SW 1271 (cell line): ENCODE measurements at regions not wholly inside any gene's neighbourhood (a gene's known extent, or its start where the extent isn't known, plus 50 kb on each side); places are given as distances from the start of the nearest gene placed in this dataset.

Source experiments
- DNase-seq, 2 experiments: peaks; one replicate each; lab custom pipeline; 2025; lab: John Stamatoyannopoulos, UW

DNA sequence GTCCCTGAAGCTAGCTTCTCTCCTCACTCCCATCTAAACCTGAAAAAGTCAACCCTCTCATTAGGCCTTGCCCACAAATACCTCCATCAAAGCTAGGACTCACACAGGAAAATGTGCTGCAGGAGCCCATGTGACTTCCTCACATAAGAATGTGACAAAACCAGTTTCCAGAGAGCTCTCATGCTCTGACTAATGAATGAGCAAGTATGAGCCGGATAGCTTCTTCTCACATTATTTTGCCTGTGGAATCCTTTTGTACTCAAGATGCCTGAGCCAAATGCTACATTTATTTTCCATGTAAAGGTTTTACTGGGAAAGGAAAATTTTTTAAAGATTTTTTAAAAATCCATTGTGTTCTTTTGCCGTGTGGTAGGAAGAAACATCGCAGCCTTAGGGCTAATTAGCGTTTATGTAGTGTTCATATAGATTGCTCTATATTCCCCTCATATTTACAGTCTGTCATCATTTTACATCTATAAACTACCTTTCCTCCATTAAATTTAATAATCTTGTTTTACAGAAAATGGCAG lies 68.6 kb upstream of the CCN6 start:
- peak; percentile 49 to 55 for DNase-seq

DNA sequence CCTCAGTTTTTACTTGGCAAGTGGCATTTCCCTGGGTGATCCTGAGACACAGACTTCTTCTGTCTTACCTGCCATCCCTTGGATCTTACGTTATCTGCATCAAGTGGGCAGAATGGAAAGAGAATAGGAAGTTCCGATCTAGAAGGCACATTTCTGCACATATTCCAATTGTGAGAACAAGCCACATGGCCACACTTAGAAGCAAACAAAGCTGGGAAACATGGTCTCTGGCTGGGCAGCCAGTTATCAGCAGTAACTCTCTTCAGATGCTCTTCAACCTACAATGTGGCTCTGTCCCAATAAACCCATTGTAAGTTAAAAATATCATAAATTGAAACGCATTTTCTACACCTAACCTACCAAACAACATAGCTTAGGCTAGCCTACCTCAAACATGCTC lies 67.3 kb upstream of the CCN6 start:
- no peak for DNase-seq

DNA sequence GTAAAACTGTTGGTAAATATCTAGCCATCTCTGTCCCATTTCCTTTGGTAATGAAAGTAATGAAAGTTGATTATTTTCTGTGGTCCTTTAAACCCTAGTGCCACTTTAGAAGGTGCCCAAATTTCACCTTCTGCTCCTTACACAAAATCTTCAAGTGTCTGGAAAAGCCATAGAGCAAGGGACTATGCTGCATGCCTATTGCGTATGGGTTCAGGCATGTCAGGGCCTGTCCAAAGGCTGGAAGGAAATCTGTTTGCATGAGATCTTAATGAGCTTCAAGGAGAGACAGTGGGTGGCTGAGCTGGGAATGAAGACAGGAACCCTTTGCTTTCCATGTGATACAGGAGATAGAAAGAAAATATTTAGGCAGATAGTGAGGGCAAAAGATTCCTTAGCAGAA lies 66.6 kb upstream of the CCN6 start:
- DNase-seq, result no peak

DNA sequence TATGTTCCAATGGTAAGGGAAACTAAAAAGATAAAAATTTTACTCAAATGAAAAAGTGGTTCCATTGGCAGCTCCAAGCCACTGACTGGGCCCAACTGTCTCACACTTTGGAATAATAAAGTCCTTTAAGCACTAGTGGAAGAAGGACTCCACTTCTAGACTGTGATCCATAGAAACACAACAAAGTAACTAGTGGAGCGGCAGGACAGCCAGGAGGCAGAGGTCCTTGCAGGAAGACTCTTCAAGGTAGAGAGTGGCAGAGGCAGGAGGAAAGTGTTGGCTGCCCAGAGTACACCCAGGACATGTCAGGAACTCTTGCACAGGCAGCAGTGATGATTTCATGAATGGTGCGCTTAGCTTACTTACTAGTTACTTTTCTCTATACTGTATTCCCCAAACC lies 65.0 kb upstream of the CCN6 start:
- DNase-seq, result no peak

DNA sequence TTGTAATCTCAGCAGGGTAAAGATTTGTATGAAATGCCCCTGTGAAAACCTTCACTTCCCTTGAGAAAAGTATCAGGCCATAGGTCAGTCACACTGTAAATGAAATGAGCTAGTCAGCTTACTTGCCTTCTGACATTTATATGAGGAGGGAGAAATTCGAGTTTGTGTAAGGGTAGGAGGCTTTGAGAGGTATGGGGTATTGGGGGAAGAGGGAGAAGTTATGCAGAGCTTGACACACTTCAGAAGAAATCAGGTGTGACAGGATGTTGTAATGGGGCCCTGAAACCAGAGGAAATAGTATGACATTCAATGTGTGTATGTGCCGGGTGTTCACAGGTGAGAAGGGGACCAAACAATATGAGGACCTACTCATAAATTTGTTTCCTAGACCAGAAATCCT lies 64.2 kb upstream of the CCN6 start:
- DNase-seq, result no peak

DNA sequence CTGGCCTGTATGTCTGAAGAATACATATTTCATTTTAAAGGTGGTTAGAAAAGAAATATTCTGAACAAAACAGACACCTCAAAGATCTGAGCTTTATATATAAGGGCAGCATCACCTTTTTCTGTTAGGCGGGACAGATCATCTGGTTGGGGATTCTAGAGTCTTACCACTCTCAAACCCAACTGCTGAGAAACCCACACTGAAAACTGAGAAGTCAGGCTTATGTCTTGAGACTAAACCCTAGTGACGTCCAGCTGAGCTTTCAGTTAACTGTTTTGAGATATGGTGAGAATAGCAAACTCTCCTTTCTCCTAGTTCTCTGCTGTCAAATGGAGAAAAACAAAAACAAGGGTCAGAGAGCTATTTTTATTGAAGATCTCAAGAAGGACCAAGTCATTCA lies 63.7 kb upstream of the CCN6 start:
- no peak for DNase-seq

- peak in 1 of 2 experiments; percentile 5 for DNase-seq
Measured at GRCh38 chr6:111992851-111993250, 61.1 kb upstream of the CCN6 start.

DNA sequence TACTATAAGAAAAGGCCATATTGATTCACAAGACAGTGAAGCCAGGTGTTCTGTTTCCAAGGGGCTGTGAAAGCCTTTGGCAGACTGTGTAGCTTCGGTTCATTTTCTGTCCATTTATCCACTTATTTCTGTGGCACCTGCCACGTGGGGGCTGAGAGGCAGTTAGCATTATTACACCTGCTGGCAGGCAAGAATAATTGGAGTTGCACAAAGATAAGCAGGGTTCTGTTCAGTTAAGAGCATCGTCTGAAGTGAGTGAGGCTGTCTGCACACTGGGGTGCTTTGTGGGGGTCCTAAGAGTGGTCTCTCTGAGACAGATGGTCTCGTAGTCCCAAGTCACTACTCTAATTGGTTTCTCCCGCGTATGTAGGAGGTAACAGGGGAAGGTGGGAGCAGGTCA lies 60.6 kb upstream of the CCN6 start:
- no peak for DNase-seq

GRCh38 chr6:111994791-111995190 lies 59.1 kb upstream of the CCN6 start:
- no peak for DNase-seq

- no peak for DNase-seq
Measured at GRCh38 chr6:111995404-111995803, 58.5 kb upstream of the CCN6 start.

DNA sequence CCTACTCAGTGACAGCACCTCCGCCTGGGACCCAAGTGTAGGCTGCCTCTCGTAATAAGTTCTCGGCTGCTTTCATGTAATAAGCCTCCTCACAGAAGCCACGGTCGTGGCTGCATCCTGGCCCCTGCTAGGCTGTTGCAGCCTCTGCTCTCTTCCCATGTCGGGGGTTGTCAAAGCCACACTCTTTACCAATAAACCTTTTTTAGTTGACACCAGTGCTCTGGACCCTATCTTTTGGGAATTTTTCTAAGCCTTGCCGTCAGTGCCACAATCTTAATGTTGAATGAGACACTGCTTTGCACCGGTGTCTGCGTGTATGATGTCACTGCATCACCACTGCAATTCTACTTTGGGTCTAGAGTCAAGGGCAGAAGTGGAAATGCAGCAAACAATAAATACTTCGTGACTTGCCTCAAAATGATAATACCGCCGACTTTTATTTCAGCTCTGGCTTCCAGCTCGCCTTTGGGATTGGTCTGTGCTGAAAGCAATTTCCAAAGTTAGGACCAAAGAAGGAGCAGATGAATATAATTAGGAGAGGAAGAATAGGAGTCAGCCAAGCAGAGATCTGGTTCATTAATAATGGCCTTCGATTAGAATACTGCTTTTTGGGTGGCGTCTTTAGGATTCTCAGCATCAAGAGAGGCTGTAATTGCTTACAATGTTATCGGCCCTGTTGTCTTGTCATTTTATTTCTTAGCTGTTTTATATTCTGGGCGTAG lies 57.6 kb upstream of the CCN6 start:
- no peak for DNase-seq

DNA sequence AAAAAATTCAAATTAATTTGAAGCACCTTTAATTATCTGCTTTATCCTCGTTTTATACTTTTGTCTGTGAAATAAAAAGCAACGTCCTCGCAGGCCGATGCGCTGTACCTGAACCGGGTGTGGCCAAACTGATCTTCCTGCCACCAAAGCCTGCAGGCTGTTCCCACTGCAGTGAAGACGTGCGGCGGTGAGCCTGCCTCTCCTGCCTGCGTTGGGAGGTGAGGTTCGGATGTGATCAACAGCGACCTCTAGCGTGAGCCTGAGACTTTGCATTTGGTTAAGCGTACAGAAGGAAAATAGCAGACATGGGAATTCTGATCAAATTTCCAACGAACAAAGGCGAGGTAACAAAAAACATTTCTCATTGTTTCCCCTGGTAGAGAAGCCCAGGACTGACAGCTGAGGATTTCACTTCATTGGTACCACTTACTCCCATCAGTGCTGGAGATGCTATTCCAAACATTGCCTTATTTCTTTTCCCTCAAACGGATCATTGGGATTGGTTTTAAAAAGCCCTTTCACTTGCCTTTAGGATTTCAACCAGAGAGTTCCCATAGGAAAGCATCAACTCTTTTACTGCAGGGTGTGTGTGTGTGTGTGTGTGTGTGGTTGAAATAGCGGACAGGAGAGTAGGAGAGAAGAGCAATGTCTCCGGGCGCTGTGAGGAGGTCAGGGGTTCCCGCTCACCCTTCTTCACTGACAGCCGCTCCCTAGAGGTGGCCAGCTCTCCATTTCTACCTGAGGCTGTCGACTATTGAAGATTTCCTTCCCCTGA lies 56.6 kb upstream of the CCN6 start:
- DNase-seq, result peak; percentile 34 to 61

DNA sequence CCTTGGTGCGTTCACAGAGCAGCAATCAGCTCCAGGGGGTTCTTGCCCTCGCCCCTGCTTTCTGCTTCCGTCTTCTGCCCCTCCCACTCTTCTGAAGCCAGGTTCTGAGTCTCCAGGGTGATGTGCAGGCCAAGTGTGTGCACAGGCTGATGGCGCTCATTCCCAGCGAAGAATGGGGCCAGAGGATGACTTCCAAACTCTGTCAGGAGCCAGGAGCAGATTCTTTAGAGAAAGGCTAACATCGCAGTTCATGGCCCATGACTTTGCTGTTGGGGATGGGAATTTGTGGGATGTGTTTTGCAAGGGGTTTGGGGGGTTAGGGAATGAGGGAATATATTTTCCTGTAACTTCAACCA lies 56.1 kb upstream of the CCN6 start:
- no peak for DNase-seq

GRCh38 chr6:112002307-112002706 lies 51.6 kb upstream of the CCN6 start:
- no peak for DNase-seq
